Ammon's horn (tissue), 1 donor: ENCODE measurements at regions not wholly inside any gene's neighbourhood (a gene's known extent, or its start where the extent isn't known, plus 50 kb on each side); places are given as distances from the start of the nearest gene placed in this dataset.

ENCODE experiments used
- DNase-seq: peaks from one replicate; pipeline ENCODE4 v3.0.0-alpha.2; 2016; ENCODE audit warnings: low spot score

- no peak for DNase-seq
These were observed 259.4 kb downstream of the VGLL3 start for GRCh38 chr3:86731501-86731901.

- no peak for DNase-seq
These were observed 267.5 kb downstream of the VGLL3 start for GRCh38 chr3:86723433-86723832.

- no peak for DNase-seq
These were observed 279.3 kb downstream of the VGLL3 start for GRCh38 chr3:86711634-86712033.

GRCh38 chr3:86708893-86709292, 282.1 kb downstream of the VGLL3 start:
- no peak for DNase-seq

- DNase-seq, result no peak
These were observed 288.5 kb downstream of the VGLL3 start for GRCh38 chr3:86702381-86702958.

GRCh38 chr3:86695752-86696151, 295.2 kb downstream of the VGLL3 start:
- DNase-seq, result no peak

GRCh38 chr3:86673991-86674390, 317.0 kb downstream of the VGLL3 start:
- DNase-seq, result no peak

GRCh38 chr3:86661817-86662216, 329.1 kb downstream of the VGLL3 start:
- no peak for DNase-seq

GRCh38 chr3:86658876-86659275, 332.1 kb downstream of the VGLL3 start:
- no peak for DNase-seq

GRCh38 chr3:86654806-86655460, 336.0 kb downstream of the VGLL3 start:
- DNase-seq, result no peak

- peak; percentile 5 for DNase-seq
These were observed 337.2 kb downstream of the VGLL3 start for GRCh38 chr3:86653661-86654205.

GRCh38 chr3:86648087-86648486, 342.9 kb downstream of the VGLL3 start:
- DNase-seq, result no peak

- no peak for DNase-seq
These were observed 345.2 kb downstream of the VGLL3 start for GRCh38 chr3:86645756-86646155.

- DNase-seq, result no peak
These were observed 356.6 kb downstream of the VGLL3 start for GRCh38 chr3:86634361-86634760.

- no peak for DNase-seq
These were observed 361.4 kb downstream of the VGLL3 start for GRCh38 chr3:86629511-86629910.

- no peak for DNase-seq
These were observed 366.8 kb downstream of the VGLL3 start for GRCh38 chr3:86624192-86624591.

- DNase-seq, result no peak
These were observed 372.2 kb downstream of the VGLL3 start for GRCh38 chr3:86618706-86619105.

- no peak for DNase-seq
These were observed 385.8 kb downstream of the VGLL3 start for GRCh38 chr3:86605166-86605565.

GRCh38 chr3:86595696-86596095, 395.3 kb downstream of the VGLL3 start:
- no peak for DNase-seq

- no peak for DNase-seq
These were observed 396.1 kb downstream of the VGLL3 start for GRCh38 chr3:86594838-86595237.

GRCh38 chr3:86578071-86578470, 412.9 kb downstream of the VGLL3 start:
- no peak for DNase-seq

- peak; percentile 45 for DNase-seq
These were observed 427.5 kb downstream of the VGLL3 start for GRCh38 chr3:86563400-86563970.

GRCh38 chr3:86562090-86562489, 428.9 kb downstream of the VGLL3 start:
- DNase-seq, result no peak
